HG03469 (cell line): ENCODE measurements at regions not wholly inside any gene's neighbourhood (a gene's known extent, or its start where the extent isn't known, plus 50 kb on each side); places are given as distances from the start of the nearest gene placed in this dataset.

Experiments used
- ATAC-seq: cut with Tn5 transposase; IDR thresholded peaks from one replicate; pipeline ENCODE4 v1.9.1; 2021; ENCODE audit warnings: mild to moderate bottlenecking, moderate library complexity, moderate number of reproducible peaks; ENCODE audit not compliant: unreplicated experiment

DNA sequence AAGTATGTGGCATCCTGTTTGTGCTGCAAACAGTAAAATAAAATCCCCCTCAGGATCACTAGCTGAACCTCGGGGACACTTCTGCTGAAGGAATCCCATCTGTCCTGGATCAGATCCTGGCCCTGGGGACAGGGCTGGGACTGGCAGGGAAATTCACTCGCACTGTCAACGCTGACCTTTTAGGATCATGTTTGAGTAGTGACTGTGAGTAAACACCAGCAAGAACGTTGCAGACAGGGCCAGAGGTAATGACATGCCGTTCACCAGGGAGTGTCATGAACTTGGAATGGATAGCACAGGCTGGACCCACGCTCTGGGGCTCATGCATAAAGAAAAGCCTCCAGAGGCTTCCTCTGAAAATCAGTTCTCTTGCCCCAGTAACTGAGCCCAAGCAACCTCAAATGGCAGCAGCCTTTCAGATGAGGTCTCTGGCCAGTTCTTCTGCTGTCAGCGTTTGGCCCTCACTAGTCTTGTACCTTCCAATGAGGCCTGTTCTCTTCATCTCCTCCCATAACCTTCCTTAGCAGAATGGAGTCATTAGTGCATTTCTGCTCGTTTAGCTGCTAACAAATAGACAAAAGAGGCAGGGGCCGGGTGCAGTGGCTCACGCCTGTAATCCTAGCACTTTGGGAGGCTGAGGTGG, 51.0 kb upstream of the BARX2 start:
- no peak for ATAC-seq

DNA sequence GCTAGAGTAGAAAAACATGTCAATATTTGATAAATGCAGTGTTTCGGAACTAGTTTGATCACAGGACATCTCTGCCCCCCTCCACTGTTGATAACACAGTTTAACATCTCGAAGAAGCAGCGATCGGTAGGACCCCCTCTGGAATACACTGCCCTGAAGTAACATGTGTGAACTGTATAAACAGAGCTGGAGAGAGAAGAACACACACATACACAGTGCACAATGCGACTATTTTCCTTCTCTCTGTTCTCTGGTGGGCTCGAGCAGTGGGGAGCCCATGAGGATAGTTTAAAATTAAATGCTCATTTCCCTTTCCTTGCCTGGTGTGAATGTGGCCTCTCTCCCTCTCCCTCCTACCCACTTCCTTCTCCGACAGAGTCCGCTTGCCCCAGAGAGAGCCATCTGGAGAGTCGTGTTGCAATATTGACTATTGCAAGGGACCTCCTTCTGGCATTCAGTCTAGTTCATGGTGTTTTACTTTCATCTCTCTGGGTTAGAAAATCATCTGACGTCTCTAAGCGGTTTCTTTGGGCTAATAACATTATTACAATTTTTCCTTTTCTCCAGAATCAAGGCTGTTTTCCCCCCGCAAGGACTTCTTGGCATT, 51.6 kb upstream of the BARX2 start:
- no peak for ATAC-seq

DNA sequence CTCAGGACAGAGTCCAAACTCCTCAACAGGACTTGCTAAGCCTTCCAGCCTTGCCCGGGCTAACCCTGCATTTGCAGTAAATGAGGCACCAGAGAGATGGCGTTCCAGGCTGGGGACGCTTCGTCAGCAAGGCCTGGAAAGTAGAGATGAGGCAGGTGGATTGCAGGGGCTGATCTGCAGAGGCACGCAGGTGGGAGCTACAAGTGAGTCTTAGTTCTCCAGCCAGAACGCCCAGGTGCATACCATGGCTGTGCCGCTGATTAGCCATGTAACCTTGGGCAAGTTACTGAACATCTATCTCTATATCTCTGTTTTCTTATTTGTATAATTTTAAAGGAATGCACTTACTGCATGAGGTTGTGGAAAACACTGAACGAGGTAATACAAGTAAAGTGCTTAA, 52.7 kb upstream of the BARX2 start:
- no peak for ATAC-seq

DNA sequence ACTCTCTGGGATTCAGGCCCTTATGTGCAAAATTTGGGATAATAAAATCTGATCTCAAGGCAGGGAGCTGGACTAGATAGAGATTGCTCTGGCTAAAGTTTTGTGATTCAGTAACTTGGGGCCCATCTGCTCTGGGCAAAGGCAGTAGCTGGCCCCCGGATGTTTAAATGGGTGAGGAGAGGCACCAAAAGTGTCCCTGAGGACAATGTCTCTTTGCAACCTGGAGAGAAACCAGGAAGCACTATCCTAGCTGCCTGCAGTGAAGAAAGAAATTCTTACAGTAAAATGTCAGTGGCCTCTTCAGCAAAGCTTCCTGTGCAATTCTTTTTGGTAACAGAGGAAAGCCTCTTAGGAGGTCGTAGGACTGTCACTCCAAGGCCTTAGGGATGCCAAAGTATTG, 54.6 kb upstream of the BARX2 start:
- ATAC-seq, result no peak

DNA sequence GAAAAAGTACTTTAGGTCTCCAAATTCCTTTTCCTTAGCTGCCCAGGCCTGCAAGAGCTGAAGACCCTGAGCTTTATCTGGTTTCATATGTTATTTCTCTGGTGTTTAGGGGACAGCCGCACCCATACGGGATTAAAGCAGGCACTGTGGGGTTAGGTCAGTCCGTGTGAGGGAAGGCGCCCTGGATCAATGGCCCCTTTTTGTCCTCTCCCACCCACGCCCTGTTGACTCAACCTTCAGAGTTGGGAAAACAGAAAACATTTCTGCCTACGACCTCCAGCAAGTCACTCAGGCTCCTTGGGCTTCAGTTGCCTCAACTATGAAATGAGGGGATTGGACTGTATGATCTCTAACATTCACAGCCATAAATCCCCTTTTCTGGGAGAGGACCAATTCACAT, 55.2 kb upstream of the BARX2 start:
- ATAC-seq, result no peak

DNA sequence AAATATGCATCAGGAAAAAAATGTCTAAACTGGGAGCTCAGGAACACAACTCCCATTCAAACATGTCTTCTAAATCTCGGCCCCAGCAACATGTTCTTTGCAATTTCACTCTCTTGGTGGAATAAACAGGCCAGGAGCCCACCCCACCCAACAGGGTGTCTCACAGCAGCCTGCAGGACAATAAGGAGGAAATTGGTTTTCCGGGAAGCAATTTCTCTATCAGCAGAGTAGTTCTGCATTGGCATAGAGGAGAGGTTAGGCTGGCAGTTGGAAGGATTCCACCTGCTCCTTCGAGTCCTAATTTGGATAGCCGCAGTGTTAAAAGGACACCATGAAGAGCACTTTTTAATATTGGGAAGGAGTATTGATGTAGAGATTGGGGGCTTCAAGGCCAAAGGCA, 55.9 kb upstream of the BARX2 start:
- no peak for ATAC-seq

DNA sequence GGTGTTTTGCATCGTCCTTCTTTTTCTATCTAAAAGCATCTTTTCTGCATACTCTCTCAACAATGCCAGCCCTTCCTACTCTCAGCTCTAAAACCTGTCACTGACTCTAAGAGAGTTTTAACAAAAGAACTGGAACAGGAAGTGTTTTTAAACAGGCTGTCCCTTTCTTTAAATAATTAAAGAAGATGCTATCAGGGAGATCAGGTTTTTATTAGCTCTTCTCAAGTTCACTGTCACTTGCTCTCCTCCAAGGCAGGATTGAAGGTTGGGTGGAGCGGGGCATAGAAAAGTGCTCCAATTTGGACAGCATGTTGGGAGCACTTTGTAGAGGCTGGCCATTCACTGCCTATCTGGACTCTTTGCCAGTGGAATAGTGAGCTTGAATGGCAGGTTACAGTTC, 56.4 kb upstream of the BARX2 start:
- no peak for ATAC-seq

DNA sequence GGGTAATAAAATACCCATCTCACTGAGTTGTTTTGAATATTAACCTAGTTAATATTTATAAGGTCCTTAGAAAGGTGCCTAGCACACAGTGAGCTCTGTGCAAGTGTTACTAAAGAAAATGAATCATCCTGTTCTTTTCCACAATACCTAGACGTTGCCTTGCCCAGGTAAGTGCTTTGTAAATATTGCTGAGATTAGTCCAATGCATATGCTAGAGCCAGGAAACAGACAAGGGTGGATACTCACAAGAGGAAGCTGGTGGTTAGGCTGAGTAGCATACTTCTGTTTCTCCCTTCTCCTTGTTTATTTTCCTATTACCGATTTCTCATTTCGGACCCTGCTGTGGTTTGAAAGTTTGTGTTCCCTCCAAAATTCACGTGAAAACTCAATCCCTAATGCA, 58.1 kb upstream of the BARX2 start:
- ATAC-seq, result no peak

DNA sequence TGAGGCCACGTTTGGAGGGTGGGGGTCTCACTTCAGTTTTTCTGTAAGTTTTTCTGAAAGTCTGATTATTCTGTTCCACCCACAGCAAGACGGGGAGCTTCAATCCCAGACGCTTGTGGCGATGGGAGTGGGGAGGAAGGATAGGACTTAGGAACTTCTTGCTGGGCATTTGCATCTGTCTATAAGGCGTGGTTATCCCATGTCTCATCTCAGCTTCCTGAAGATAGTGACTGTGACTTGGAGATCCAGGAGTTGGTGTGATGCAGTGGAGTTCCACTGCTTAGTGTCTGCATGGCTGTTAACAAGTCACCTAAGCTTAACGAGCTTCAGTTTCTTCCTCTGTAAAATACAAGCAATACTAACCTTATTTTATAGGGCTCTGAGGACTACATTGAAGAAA, 58.9 kb upstream of the BARX2 start:
- no peak for ATAC-seq

DNA sequence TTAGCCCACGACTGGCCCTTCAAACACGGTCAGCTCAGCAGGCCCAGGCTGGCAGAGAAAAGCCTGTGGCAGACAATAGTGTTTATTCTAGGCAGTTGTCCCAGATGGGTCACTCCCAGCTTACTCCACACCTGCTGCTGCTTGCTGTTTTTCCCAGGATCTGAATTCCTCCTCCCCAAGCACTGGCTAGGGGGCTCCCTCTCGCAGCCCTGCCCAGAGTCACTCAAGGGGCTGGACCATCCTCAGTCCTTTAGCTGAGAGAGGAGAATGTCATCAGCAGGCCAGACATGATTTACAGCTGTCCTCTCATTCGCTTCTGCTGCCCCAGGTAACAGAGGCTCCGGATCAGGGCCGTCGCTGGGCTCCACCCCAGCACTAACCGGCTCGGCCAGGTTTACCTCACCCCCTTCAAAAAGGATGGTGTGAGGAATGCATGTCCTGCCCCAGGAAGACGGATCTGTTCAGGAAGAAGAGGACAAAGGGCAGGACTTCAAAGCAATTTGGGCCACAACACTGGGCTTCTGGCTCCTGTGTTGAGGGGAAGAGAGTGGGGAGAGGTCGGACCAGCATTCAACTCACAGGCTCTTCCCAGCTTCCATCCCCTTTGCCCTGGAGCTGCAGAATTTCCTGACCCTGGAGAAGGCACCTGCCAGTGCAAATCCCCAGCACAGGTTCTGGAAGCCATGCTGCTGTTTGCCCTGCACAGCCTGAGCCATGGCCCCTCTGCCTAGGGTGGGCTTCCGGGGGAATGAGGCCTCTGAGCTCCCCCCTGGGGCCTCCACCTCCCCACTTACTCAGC, 59.7 kb upstream of the BARX2 start:
- ATAC-seq, result no peak

DNA sequence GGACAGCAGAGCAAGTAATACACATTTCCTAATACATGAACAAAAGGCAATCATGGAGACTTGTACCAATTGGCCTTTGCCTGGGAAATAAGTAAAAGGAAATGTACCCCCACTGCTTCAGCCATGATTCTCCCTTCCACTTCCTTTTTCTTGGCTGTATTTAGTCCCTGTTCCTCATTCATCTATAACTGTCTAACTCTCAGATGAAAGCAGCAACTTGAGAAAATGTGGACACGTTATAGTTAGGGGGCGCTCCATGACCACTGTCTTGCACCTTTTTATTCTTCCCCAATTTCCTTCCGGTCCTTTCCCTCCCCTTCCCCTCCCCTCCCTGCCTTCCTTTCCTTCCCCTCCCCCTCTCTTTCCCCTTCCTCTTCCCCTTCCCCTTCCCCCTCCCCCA, 61.3 kb upstream of the BARX2 start:
- ATAC-seq, result no peak

DNA sequence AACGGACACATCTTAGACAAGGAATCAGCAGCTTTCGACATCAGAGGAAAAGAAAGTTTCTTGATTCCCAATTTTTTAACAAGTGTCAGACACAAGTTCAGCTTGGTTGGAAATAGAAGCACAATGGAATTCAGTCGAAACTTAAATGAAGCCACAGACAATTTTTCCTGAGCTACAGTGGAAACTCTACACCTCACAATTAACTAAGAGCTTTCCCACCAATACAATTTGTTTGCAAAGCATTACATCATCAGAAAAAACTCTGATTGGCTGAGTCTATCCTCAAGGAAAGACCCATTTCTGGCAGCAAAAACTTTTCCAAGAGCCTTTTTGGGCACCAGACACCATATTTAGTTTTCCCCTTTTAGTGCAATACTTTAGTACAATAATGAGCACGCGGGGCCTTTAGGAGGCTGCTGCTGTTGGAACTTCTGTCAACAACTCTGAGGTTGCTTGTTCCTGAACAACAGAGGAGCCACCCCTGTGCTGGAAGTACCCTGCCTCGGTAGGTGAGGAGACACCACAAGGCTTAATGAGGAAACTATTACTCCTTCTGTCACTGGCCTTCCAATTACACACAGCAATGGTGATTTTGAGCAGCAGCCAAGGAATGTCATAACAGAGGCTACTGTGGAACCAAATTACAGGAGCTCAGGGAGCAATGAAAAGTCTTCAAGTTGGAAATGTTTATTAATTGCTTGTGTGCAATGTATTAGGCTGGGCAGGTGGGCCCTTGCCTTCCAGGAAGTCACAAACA, 61.9 kb upstream of the BARX2 start:
- no peak for ATAC-seq

DNA sequence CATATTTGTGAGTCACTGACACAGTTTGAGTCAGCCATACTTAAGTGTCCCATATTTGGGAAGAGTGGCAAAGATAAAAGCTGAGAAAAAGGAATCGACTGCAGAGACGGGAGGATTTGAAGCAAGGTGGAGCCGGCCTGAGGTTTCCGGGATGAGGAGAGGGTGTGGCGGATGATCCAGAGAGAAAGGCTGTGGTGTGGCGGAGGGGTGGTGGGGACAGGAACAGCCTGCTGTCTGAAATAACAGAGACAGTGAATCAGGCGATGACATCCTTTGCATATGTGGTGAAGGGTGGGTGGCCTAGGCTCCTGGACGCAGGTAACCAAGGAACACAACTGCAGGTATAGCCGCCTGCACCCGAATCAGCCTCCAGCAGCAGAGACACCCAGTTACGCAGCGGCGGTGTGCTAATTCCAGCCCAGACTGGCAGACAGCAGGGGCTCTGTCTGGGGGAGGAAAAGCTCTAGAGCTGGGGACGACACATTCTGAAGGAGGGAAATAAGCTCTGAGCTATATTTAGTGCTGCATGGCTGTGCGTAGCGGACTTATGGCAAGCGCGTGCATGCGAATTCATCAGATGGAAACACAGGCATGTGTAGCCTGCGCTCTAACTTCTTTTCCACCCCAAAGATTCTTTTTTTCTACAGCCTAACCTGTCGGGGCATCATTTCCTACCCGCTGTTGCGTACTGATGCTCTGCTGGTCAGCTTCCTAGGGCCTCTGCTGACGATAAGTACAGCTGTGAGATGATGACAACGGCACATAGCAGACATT, 62.7 kb upstream of the BARX2 start:
- ATAC-seq, result no peak

DNA sequence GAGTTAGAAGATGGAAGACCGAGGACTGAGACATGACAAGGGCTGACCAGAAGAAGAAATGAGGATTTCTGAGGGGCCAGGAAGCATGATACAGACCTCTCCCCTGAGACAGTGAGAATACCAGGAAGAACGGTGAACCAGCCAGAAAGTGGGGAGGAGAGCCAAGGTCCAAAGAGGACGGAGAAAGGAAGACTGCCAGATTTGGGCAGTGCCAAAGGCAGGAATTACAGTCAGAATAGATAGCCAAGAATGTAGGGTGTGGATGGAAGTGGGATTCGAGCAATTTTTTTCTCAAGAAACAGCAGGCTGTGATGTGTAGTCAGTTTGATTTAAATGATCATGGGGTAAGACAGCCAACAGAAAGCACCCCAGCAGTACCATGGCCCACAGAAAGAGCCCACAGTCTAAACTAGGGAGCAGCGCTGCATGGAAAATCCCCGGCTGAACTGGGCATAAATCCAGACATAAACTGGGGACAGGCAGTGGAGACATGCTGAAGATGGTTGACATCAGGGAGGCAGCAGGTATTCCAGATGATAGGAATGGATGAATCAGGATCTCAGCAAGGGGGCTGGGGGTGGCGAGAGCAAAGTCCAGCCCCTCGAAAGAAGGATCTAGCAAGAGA, 67.3 kb upstream of the BARX2 start:
- no peak for ATAC-seq

DNA sequence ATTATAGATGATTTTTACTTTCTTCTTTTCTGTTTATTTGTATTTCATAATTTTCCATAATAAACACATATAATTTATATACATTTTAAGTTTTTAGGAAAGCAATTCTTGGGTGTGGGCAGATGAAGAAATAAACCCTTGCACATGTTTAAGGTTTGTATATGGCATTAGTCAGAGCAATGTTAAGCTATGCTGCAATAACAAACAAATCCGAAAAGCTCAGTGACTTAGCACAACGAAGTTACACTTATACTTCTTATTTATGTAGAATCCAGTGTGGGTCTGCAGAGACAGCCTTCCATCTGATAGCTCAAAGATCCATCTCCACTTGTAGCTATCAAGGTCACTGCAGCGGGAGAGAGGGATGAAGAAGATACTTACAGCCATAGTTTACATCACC, 68.5 kb upstream of the BARX2 start:
- no peak for ATAC-seq

DNA sequence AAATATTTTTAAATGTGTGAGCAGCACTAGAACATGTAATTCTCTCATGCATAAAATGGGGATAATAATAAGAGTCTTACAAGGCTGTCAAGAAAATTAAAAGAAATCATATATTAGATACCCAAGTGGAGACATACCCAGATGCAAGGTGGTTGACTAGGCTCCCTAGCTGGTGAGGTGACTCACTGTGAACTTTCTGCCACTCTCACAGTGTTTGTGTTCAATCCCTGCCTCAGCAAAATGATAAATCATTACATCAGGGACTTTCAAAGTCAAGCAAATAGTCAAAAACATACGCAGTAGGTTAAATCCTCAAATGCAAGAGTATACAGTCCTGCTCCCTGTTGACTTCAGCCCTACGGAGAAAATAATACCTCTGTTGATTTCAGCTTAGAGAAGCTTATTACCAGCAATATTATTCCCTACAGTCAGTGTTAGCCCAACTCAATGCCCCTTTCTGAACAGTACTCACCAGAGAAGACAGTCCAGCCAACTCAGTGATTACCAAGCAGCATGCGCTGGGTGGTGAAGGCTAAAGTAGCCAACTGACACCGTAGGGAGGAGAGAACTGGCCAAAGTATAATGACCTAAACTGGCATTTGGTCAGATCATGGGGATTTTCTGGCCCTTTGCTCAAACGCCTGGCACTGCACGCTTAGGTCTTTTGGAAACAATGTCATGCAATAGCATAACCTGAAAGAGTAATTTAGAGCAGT, 73.1 kb upstream of the BARX2 start:
- no peak for ATAC-seq

DNA sequence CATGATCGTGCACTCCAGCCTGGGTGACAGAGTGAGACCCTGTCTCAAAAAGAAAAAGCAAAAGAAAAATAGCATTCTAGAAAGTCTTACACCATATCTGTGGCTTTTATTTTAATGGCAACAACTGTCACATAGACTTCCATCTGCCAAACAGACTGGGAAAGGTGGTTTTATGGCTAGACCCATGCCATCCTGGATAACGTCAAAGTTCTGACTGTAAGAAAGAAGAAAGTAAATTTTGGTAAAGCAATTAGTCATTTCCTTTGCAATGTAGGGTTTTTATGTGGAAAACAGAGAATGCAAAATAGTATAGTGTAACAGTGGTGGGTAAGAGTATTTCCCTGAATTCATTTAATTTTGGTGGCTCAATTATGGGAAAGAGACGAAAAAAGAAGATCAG, 75.5 kb upstream of the BARX2 start:
- no peak for ATAC-seq

DNA sequence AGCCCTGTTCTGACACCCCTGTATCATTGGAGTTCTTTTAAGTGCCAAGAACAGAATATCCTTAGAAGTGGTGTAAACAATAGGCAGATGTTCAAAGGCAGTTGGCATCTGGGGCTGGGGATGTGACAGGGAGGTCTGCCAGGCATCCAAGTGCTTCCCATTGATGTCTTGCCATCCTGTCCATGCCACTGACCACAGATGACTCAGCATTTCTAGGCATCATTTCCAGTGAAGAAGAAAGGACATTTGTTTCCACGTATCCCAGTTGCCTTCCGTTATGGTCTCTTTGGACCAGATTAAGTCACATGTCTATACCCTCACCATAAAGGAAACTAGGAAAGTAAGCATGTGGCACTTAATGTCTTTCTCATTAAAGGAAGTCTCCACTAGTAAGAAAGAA, 76.7 kb upstream of the BARX2 start:
- ATAC-seq, result no peak

DNA sequence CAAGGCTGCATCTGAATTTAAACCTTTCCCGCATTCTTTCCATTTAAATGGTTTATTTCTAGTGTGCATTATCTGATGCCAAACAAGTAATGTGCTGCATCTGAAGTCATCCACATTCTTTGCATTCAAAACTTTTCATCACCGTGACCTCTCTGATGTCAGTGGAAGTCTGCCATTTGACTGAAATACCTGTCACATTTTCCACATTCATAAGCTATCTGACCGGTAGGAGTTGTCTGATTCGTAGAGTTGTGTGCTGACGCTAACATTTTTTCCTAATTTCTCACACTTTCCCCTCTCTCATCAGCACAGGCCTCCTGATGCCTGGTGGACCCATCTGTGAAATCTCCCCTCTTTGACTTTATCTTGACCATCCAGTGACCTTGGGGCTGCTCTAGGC, 79.9 kb upstream of the BARX2 start:
- ATAC-seq, result no peak

DNA sequence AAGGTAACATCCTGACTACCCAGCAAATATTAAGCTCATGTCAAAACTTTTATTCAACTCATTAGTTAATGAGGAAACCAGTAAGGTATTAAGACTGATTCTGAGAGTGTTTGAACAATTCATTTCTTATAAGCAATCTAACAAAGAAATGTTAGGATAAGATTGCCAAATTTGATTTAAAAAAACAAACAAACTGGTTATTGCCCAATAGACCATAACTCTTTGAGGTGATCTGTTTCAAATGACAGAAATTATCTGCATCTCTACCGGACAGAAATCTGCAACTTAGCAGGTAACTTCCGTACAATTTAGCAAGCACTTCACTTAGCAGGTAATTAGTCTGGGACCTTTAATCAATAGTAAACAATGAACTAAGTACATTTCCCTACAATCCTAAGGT, 82.9 kb upstream of the BARX2 start:
- ATAC-seq, result no peak
